ENCODE measurements at regions not wholly inside any gene's neighbourhood (a gene's known extent, or its start where the extent isn't known, plus 50 kb on each side); places are given as distances from the start of the nearest gene placed in this dataset.

- no peaks in the 10 kb centered on the region for H3K4me1 ChIP-seq
- 68 to 70% methylated on average over 5 of the region's 5 CpGs for WGBS, 2 donors
- H3K27me3 ChIP-seq = no peaks in the 10 kb centered on the region
- H3K27ac ChIP-seq = no peak overlapping the region
- no peaks in the 10 kb centered on the region for H3K9me3 ChIP-seq
- intact Hi-C loops (cut with DNase I) = no loop called here
- H3K36me3 ChIP-seq = no peaks in the 10 kb centered on the region
- TF ChIP-seq POLR2A (IDR thresholded peaks at IDR 0.05) (no peak), POLR2AphosphoS5 (IDR thresholded peaks at IDR 0.05) (no peak), EP300 (IDR thresholded peaks at IDR 0.05) (no peak)
- TF ChIP-seq, protein P1, sequence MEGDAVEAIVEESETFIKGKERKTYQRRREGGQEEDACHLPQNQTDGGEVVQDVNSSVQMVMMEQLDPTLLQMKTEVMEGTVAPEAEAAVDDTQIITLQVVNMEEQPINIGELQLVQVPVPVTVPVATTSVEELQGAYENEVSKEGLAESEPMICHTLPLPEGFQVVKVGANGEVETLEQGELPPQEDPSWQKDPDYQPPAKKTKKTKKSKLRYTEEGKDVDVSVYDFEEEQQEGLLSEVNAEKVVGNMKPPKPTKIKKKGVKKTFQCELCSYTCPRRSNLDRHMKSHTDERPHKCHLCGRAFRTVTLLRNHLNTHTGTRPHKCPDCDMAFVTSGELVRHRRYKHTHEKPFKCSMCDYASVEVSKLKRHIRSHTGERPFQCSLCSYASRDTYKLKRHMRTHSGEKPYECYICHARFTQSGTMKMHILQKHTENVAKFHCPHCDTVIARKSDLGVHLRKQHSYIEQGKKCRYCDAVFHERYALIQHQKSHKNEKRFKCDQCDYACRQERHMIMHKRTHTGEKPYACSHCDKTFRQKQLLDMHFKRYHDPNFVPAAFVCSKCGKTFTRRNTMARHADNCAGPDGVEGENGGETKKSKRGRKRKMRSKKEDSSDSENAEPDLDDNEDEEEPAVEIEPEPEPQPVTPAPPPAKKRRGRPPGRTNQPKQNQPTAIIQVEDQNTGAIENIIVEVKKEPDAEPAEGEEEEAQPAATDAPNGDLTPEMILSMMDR (IDR thresholded peaks at IDR 0.05) = no peak
- no peak overlapping the region for H3K4me3 ChIP-seq
- no peak for DNase-seq
Observed at GRCh38 chr14:94885481-94886155, 115.7 kb upstream of the GSC start.

GRCh38 chr14:94884616-94885230, 114.8 kb upstream of the GSC start:
- TF ChIP-seq, protein P1 (IDR thresholded peaks at IDR 0.05) = no peak
- no peak for TF ChIP-seq POLR2A (IDR thresholded peaks at IDR 0.05)
- no peak for TF ChIP-seq EP300 (IDR thresholded peaks at IDR 0.05)
- TF ChIP-seq POLR2AphosphoS5 (IDR thresholded peaks at IDR 0.05) = no peak
- intact Hi-C loops (cut with DNase I) = no loop called here
- WGBS, 2 donors = 86 to 87% methylated on average over 19 of the region's 19 CpGs

DNA sequence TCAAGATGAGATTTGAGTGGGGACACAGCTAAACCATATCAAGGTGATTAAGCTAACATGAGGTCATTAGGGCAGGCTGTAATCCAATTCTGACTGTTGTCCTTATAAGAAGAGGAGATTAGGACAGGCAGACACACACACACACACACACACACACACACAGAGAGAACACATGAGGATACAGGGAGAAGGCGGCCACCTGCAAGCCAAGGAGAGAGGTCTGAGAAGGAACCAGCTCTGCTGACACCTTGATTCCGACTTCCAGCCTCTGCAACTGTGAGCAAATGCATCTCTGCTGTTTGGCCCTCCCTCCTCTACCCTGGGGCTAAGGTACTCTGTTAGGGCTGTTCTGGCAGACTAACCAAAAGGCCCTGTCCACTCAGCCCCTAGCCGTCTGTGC, 112.5 kb upstream of the GSC start:
- H3K4me3 ChIP-seq = no peak overlapping the region
- no peak for DNase-seq
- WGBS, 2 donors = 80 to 88% methylated on average over 3 of the region's 3 CpGs
- H3K27ac ChIP-seq = no peak overlapping the region
- no peaks in the 10 kb centered on the region for H3K4me1 ChIP-seq
- intact Hi-C loops (cut with DNase I) = no loop called here
- H3K9me3 ChIP-seq = no peaks in the 10 kb centered on the region
- TF ChIP-seq POLR2AphosphoS5 (IDR thresholded peaks at IDR 0.05) = no peak
- TF ChIP-seq POLR2A (IDR thresholded peaks at IDR 0.05) = no peak
- TF ChIP-seq, protein P1 (IDR thresholded peaks at IDR 0.05) = no peak
- TF ChIP-seq EP300 (IDR thresholded peaks at IDR 0.05) = no peak
- H3K36me3 ChIP-seq = no peaks in the 10 kb centered on the region
- no peaks in the 10 kb centered on the region for H3K27me3 ChIP-seq

More at GRCh38 chr14:94884616-94885230, 114.8 kb upstream of the GSC start:
- Histone ChIP-seq H3K27ac (no peak overlapping the region), H3K27me3 (no peaks in the 10 kb centered on the region), H3K4me1 (no peaks in the 10 kb centered on the region), H3K4me3 (no peak overlapping the region), H3K36me3 (no peaks in the 10 kb centered on the region), H3K9me3 (no peaks in the 10 kb centered on the region)
- no peak for DNase-seq

DNA sequence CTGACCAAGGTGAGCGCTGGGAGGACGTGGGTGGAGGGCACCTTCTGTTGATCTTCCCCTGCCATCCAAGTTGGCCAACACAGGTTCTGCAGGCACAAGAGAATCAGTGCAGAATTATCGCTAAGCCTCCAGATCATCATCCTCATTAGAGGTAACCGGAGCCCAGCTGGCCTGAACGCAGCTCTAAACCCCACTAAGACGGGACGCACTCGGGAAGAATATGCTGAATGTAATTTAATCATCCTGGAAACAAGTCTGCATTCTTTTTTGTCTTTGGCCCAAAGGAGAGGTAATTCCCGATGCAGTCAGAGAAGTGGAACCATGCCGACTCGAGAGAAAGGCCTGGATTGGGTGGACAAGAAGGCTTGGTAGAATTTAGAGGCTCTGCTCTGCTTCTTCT, 111.0 kb upstream of the GSC start:
- Histone ChIP-seq H3K27ac (no peak overlapping the region), H3K4me1 (no peaks in the 10 kb centered on the region), H3K4me3 (no peak overlapping the region), H3K36me3 (no peaks in the 10 kb centered on the region), H3K27me3 (no peaks in the 10 kb centered on the region), H3K9me3 (no peaks in the 10 kb centered on the region)
- no peak for TF ChIP-seq POLR2AphosphoS5 (IDR thresholded peaks at IDR 0.05)
- intact Hi-C loops (cut with DNase I) = no loop called here
- WGBS, 2 donors = 93 to 95% methylated on average over 11 of the region's 11 CpGs
- DNase-seq = no peak

DNA sequence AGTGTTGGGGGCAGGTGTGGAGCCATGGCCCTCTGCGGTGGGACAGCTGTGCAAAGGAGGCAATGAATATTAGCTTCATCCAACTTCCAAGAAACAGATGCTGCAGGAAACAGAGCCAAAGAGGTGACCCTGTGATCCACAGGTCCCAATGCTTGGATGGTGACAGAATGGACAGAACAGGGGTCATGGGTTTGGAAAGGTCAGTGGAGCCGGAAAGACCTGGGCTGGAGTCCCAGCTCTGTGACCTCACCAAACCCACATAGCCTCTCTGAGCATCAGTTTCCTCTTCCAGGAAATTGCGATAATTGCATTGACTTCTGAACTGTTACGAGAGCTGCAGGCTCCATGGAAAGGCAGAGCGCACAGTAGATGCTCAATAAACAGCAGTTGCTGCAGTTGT, 110.2 kb upstream of the GSC start:
- Histone ChIP-seq H3K4me1 (no peaks in the 10 kb centered on the region), H3K27ac (no peak overlapping the region), H3K36me3 (no peaks in the 10 kb centered on the region), H3K4me3 (no peak overlapping the region), H3K9me3 (no peaks in the 10 kb centered on the region), H3K27me3 (no peaks in the 10 kb centered on the region)
- DNase-seq = no peak
- 93% methylated on average over 5 of the region's 5 CpGs for WGBS, 2 donors
- TF ChIP-seq EP300 (IDR thresholded peaks at IDR 0.05) = no peak
- no peak for TF ChIP-seq POLR2AphosphoS5 (IDR thresholded peaks at IDR 0.05)
- TF ChIP-seq, protein P1 (IDR thresholded peaks at IDR 0.05) = no peak
- no peak for TF ChIP-seq POLR2A (IDR thresholded peaks at IDR 0.05)
- intact Hi-C loops (cut with DNase I) = no loop called here
